GM19324 (cell line): ENCODE measurements at regions not wholly inside any gene's neighbourhood (a gene's known extent, or its start where the extent isn't known, plus 50 kb on each side); places are given as distances from the start of the nearest gene placed in this dataset.
A peak's percentile ranks its signal among the peaks of the same experiment; 100 is the strongest.
"Not testable (repeated sequence)": the region's sequence is repeated elsewhere in the genome, so short reads cannot be mapped to it uniquely, and the experiment has no call there.

Source experiments
- ATAC-seq: cut with Tn5 transposase; IDR thresholded peaks from one replicate; pipeline ENCODE4 v1.9.1; 2021; ENCODE audit warnings: mild to moderate bottlenecking, moderate library complexity; ENCODE audit not compliant: unreplicated experiment, low FRiP score

DNA sequence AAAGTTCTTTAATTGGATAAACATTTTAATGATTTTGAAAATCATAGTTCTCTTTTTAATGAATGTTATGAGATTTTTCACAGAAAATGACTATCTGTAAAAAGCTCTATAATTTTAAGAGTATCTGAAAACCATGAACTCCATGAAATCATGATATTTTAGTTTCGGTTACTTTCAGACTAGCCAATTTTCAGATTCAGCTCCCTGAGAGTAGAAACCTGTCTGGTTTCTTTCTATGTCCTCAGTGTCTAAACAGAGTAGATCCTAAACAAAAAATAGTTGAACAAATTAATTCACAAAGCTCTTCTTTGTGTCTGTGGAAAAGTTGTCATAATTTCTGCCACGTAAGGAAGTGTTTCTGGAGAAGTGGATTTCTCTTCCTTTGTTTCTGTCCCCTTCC, 1247.7 kb downstream of the NSUN3 start:
- no peak for ATAC-seq

DNA sequence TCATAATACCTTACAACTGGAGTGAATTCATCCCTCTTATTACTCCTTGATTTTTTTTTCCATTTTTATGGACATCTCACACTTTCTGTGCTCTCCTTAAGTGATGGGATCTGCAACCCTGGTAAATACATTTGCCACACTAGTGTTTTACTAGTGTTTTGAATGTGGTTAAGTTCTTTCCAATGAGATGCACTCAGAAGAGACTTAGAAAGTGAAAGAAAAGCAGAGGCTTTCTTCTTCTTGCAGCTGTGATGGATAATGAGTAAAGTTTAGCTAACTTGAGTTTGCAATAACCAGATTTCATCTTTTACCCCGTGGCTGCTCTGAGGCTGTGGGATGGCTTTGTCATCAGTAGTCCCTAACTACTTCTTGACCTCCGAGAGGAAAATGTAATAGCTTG, 1248.4 kb downstream of the NSUN3 start:
- peak; percentile 76 for ATAC-seq

DNA sequence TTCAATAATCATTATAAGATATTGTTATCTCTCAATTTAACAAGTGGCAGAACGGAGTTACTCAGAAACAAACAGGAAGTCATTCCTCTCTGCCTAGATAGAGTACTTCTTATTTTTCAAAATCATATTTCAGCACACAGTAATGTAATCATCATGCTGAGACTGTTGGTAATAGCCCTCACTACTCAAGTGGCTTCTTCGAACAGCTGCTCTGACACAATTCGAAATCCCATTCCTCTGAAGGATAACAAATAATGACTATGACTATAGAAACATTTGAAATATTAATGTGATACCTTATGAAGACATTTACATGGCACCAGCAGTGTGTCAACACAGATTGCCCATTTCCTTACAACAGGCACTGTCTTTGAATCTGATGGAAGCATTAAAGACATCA, 1249.8 kb downstream of the NSUN3 start:
- no peak for ATAC-seq

- no peak for ATAC-seq
Observed at GRCh38 chr3:95319921-95320494, 1257.1 kb downstream of the NSUN3 start.

DNA sequence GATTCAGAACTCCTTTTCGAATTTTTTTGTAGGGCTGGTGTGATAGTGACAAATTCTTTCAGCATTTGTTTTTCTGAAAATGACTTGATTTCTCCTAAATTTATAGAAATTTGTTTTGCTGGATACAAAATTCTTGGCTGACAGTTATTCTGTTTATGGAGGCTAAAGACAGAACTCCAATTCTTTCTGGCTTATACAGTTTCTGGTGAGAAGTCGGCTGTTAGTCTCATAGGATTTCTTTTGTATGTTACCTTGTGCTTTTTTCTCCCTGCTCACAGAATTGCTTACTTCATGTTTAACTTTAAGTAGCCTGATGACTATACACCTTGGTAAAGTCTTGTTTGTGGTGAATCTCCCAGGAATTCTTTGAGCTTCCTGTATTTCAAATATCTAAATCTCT, 1264.6 kb downstream of the NSUN3 start:
- no peak for ATAC-seq

DNA sequence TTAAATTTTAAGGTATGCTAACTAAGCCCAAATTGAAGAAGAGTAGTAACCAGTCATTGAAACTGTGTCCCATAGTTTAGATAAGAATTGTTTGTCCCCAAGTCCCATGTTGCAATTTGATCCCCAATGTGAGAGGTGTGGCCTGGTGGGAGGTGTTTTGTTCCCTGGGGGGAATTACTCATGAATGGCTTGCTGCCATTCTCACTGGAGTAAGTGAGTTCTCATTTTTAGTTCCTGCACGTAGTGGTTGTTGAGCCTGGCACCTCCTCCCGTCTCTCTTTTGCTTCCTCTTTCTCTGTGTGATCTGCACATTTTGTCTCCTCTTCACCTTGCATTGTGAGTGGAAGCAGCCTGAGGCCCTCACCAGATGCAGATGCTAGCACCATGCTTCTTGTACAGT, 1271.0 kb downstream of the NSUN3 start:
- no peak for ATAC-seq

- no peak for ATAC-seq
Observed at GRCh38 chr3:95334461-95334860, 1271.6 kb downstream of the NSUN3 start.

GRCh38 chr3:95335517-95335916, 1272.7 kb downstream of the NSUN3 start:
- no peak for ATAC-seq

- no peak for ATAC-seq
Observed at GRCh38 chr3:95338446-95338845, 1275.6 kb downstream of the NSUN3 start.

DNA sequence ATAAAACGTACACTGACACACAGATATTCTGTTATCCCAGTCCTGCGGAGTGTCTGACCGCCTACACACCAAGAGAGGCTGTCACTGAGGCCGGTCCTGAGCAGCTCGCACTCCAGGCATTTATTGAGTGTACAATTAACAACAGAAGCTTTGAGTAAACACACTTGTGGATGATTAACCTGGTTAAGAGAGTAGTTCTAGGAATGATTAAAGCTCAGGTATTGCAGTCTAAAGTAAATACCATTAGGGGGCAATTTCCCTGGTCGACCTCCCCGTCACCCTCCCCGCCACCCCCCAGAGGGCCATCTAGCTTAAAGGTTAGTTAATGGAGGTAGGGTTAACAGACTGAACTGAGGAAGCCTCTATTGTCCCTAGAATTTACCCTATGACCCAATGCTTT, 1278.5 kb downstream of the NSUN3 start:
- no peak for ATAC-seq

GRCh38 chr3:95343228-95343627, 1280.4 kb downstream of the NSUN3 start:
- no peak for ATAC-seq

GRCh38 chr3:95343767-95344166, 1280.9 kb downstream of the NSUN3 start:
- ATAC-seq = no peak

GRCh38 chr3:95347936-95348335, 1285.1 kb downstream of the NSUN3 start:
- not testable (repeated sequence) for ATAC-seq

- no peak for ATAC-seq
Observed at GRCh38 chr3:95348879-95349278, 1286.0 kb downstream of the NSUN3 start.

DNA sequence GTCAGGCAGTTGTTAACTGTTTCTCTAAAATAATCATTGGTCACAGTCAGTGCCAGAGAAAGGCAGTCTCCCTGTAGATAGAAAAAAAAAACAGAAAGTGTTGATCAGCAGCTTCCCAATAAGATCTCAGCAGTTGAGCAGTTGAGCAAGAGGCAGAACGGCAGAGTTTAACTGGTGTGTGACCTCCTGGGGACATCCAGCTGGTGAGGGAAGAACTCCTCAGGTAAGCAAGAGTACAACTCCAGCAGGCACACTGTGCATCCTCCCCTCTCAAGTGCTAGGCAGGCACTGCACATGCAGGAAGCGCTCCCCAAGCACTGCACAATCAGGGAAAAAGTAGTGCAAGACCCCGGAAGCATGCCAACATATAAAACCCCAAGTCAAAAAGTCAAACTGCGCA, 1287.2 kb downstream of the NSUN3 start:
- ATAC-seq = no peak

GRCh38 chr3:95351158-95351557, 1288.3 kb downstream of the NSUN3 start:
- ATAC-seq = peak; percentile 66

- ATAC-seq = no peak
Observed at GRCh38 chr3:95352471-95352870, 1289.6 kb downstream of the NSUN3 start.

DNA sequence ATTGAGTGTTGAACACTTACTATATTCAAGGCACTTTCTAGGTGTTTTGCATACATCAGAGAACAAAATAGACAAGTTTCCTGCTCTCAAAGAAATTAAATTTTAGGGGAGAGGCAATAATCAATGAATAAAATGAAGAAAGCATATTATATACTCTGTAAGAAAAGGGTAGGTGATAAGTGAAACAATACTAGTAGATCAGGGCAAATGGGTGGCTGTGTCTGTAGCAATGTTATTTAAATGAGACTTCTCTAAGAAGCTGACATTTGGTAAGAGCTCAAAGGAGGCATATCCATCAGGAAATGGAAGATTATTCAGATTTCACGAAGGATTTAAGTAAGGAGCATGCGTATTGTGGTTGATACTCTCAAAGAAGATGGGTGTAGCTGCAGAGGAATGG, 1291.6 kb downstream of the NSUN3 start:
- no peak for ATAC-seq

DNA sequence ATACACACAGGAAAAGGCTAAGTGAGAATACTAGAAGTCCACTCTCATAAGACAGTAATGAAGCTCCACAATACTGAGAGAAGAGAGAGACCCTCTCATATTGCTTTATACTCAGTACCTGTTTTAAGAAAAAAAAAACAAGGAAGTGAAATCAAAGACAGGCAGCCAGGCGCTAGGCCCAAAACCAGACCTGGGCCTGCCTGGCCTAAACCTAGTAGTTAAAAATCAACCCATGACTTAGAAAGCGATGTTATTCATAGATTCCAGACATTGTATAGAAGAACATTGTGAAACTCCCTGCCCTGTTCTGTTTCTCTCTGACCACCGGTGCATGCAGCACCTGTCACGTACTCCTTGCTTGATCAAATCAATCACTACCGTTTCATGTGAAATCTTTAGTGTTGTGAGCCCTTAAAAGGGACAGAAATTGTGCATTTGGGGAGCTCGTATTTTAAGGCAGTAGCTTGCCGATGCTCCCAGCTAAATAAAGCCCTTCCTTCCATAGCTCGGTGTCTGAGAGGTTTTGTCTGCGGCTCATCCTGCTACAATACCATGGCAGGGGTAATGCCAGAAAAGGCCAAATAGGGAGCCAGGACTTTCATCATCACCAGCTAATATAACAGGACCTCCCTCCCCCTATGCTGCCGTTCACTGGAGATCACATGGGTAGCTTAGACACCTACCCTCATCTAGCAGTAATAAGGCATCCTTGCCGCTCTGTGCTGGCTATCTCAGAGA, 1294.1 kb downstream of the NSUN3 start:
- ATAC-seq = peak; percentile 64

GRCh38 chr3:95387242-95388021, 1324.6 kb downstream of the NSUN3 start:
- ATAC-seq = peak; percentile 79

DNA sequence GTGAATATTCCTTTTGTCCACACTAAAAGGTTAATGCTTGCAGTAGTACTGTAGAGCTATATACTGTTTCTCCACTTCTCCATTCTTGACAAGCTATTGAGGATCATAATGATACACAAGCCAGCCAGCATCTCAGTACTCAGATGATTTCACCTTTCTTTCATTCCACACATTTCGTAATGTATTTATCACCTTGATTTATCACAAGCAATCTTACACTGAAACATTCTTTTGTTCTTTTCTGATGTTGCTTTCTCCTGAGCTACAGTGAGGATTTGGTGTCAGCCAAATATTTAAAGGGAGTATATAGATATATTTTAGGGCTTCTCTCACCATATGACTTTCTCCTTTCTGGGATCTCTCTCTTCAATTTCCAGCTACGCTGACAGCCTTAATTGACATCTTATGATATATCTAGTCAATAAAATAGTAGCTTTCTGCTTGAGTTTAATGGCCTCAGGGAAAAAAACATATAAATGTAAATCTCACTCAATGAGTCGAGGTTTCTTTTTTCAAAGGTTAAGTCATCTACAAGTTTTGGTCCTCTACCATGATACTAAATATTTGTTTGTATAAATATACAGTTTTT, 1327.0 kb downstream of the NSUN3 start:
- ATAC-seq = no peak
